GM12865 (cell line): ENCODE measurements at regions not wholly inside any gene's neighbourhood (a gene's known extent, or its start where the extent isn't known, plus 50 kb on each side); places are given as distances from the start of the nearest gene placed in this dataset.

Experiments used
- DNase-seq: peaks from one replicate; pipeline ENCODE4 v3.0.0; 2010; ENCODE audit warnings: low read depth
- H3K4me3 ChIP-seq: 2 replicates; pipeline ENCODE4 v1.5.1; 2011; ENCODE audit warnings: mild to moderate bottlenecking, low read depth, low read length, control low read depth
- TF ChIP-seq, protein P1 (sequence below): IDR thresholded peaks from 2 replicates; pipeline ENCODE4 v1.5.1; 2011; ENCODE audit warnings: low read length, control low read depth, low read depth, inconsistent platforms; ENCODE audit not compliant: insufficient read depth; ENCODE audit errors: missing control alignments

DNA sequence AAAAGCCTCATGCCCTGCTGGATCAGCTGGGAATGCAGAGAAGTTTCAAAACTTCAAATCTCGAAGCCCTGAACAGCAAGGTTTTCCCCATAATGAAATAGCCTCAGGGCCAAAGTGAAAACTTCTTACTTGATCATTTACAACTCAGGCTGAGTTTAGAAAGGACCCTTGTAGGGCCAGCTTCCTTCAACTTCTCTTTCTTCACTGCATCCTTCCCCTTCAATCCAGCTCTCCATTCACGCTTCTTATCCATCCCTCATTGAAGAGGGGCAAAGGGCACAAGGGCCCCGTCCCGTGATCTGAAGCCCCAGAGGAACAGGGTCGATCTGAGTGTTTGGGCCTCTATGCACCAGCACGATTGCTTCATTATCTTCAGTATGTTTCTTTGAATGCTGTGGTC lies 392.2 kb upstream of the CELF2 start:
- DNase-seq: no peak
- TF ChIP-seq, protein P1, sequence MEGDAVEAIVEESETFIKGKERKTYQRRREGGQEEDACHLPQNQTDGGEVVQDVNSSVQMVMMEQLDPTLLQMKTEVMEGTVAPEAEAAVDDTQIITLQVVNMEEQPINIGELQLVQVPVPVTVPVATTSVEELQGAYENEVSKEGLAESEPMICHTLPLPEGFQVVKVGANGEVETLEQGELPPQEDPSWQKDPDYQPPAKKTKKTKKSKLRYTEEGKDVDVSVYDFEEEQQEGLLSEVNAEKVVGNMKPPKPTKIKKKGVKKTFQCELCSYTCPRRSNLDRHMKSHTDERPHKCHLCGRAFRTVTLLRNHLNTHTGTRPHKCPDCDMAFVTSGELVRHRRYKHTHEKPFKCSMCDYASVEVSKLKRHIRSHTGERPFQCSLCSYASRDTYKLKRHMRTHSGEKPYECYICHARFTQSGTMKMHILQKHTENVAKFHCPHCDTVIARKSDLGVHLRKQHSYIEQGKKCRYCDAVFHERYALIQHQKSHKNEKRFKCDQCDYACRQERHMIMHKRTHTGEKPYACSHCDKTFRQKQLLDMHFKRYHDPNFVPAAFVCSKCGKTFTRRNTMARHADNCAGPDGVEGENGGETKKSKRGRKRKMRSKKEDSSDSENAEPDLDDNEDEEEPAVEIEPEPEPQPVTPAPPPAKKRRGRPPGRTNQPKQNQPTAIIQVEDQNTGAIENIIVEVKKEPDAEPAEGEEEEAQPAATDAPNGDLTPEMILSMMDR: no peak
- H3K4me3 ChIP-seq: no peak overlapping the region

DNA sequence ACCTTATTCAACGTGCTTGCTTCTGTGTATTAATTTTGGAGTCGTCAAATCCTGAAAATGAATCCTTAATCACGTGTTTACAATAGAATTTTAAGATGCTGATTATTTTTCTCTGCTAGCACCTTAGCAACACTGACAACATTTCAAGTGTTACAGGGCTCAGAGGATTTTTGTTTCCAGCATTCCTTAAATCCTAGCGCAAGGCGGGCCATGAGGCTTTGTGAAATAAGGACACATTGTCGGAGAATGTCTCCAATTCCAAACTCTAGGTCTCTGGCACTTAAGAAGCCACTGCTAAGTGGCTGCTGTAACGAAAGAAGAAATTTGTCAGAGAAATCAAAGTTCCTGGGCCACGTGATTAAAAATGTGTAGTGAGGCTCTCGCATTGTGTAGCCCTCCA lies 390.9 kb upstream of the CELF2 start:
- TF ChIP-seq, protein P1: no peak
- no peak for DNase-seq
- H3K4me3 ChIP-seq: no peak overlapping the region

DNA sequence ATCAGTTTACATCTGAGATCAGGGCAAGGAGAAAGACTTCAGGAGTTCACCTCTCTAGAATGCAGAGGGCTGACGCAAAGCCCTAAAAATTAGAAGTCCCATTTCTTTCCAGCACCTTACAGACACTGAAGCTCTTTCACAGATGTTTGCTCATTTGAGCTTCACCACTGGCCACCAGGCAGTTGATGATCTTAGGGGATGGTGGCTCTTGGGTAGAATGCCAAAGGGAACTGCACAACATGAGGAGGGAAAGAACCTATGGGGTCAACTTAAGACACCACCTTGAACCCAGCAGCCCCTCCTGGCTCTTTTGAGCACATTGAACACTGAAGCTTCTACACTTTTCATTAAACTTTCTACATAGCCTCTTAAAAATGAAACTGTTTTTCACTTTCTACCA lies 390.3 kb upstream of the CELF2 start:
- TF ChIP-seq, protein P1: no peak
- no peak overlapping the region for H3K4me3 ChIP-seq
- DNase-seq: no peak

DNA sequence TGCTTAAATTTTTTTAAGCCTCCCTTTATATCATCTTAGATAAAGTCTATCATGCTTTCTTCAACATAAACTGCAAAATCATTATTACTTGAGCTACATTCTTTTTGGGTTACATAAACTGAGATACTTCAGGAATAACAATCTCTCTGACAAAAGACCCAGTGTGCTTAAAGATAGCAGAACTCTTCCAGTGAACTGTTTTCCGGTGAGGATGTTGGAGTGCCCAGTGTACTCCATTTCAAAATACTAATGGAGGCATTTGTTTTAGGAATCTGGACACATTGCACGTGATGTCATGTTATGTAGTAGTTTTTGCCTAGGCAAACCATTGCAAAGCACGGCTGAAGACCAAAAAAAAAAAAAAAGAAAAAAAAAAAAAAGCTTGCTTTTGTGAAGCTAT lies 388.2 kb upstream of the CELF2 start:
- no peak overlapping the region for H3K4me3 ChIP-seq
- no peak for DNase-seq
- TF ChIP-seq, protein P1: no peak

DNA sequence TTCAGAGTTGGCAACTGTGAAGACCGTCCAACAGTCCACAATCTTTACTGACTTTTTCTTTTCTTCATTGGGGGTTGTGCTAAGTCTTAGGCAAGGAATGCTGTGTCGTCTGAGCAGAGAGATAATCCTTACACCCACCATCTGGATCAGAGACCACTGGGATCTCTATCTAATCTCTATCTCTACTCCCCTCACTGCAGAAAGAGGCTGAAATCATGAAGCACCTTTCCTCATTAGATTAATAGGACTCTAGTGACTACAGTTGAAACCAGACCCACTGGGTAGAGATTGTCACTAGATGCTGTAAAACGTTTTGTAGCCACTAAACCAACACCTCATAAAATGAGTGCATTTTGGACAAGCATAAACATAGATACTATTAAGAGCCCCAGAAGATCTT lies 387.4 kb upstream of the CELF2 start:
- no peak overlapping the region for H3K4me3 ChIP-seq
- TF ChIP-seq, protein P1: no peak
- DNase-seq: no peak

DNA sequence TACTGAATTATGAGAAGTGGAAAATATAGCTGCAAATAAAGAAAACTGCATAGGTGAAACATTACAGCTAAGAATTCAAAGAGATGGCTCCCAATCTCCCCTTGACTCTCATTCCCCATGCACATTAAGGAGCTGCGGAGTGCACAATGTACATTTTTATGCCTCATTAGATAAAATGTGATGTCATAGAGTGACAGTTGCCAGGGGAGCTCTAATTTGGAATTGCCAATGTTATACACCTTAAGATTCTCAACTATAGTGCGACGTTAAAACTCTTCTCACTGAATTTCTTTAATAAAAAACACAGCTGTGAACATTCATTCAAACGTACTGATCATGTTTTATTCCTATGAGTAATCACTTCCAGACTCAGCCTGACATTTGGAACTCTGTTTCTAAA lies 386.9 kb upstream of the CELF2 start:
- TF ChIP-seq, protein P1: no peak
- no peak for DNase-seq
- no peak overlapping the region for H3K4me3 ChIP-seq

DNA sequence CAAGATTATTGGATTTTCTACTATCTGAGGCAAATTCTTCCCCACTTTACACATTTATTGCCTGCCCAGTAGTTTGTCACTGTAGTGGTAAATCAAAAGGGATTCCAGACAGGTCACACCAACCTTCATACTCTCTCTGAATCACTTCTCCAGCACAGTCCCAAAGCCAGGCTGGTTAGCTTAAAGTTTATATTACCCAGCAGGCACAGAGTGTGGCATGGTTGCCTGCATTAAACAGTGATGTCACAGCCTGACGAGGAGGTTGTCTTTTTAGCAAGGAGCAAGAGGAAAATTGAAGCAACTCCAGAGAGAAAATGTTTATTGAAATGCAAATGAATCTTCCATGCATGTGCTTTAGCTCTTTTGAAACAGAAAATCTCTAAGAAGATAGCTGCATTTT lies 375.5 kb upstream of the CELF2 start:
- no peak for DNase-seq
- TF ChIP-seq, protein P1: no peak
- no peak overlapping the region for H3K4me3 ChIP-seq
